C4-2B (cell line): ENCODE measurements at regions not wholly inside any gene's neighbourhood (a gene's known extent, or its start where the extent isn't known, plus 50 kb on each side); places are given as distances from the start of the nearest gene placed in this dataset.

Experiments
- H3K27ac ChIP-seq: fragments of 450-650 bp; 2 replicates; pipeline ENCODE4 v1.5.1; 2017
- CTCF ChIP-seq: fragments of 450-650 bp; conservative IDR thresholded peaks from 2 replicates; pipeline ENCODE4 v1.5.1; 2017; ENCODE audit warnings: mild to moderate bottlenecking
- ZFX ChIP-seq: fragments of 450-650 bp; IDR thresholded peaks from 2 replicates; pipeline ENCODE4 v1.6.1; 2017

- no peak overlapping the region for H3K27ac ChIP-seq
- TF ChIP-seq CTCF (no peak), ZFX (no peak)
These were observed 132.9 kb upstream of the GUCY1A2 start for GRCh38 chr11:107151158-107151557.

GRCh38 chr11:107140983-107141382 is 122.7 kb upstream of the GUCY1A2 start:
- TF ChIP-seq ZFX (no peak), CTCF (no peak)

GRCh38 chr11:107139396-107139795 is 121.1 kb upstream of the GUCY1A2 start:
- no peak for TF ChIP-seq ZFX
- TF ChIP-seq CTCF, result no peak
- no peak overlapping the region for H3K27ac ChIP-seq

More at GRCh38 chr11:107140983-107141382, 122.7 kb upstream of the GUCY1A2 start:
- H3K27ac ChIP-seq, result peak overlapping the region; percentile 12; the same call in 1 of the 2 replicates

- H3K27ac ChIP-seq, result no peak overlapping the region
- TF ChIP-seq CTCF (no peak), ZFX (no peak)
These were observed 118.6 kb upstream of the GUCY1A2 start for GRCh38 chr11:107136892-107137291.

- no peak for TF ChIP-seq ZFX
- no peak for TF ChIP-seq CTCF
- no peak overlapping the region for H3K27ac ChIP-seq
These were observed 113.5 kb upstream of the GUCY1A2 start for GRCh38 chr11:107131756-107132155.

GRCh38 chr11:107123022-107123421 is 104.7 kb upstream of the GUCY1A2 start:
- H3K27ac ChIP-seq, result no peak overlapping the region
- TF ChIP-seq ZFX (no peak), CTCF (peak; percentile 26)

- H3K27ac ChIP-seq, result no peak overlapping the region
- TF ChIP-seq ZFX (no peak), CTCF (no peak)
These were observed 99.9 kb upstream of the GUCY1A2 start for GRCh38 chr11:107118025-107118720.
